ENCODE measurements at regions not wholly inside any gene's neighbourhood (a gene's known extent, or its start where the extent isn't known, plus 50 kb on each side); places are given as distances from the start of the nearest gene placed in this dataset.
A peak's percentile ranks its signal among the peaks of the same experiment; 100 is the strongest.

DNA sequence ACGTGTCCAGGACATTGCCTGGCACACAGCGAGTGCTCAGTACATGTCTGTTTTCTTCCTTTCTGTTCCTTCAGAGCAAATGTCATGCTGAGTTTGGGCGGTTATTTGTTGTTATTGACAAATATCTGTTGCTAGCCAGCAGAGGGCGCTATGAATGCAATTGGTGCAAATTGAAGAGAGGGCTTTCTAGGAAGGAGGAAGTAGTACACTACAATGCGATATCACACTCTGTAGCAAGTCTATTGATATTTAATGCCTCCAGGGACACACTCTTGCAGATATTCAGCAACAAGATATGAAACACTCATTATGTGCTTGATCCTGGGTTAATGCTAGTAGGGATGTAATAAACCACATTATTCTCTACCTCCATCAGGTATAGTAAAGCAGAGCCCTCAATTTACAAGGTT lies 267.3 kb upstream of the SRRM4 start:
- Histone ChIP-seq H3K27me3 (peaks cover 6% of the 10 kb centered on the region), H3K36me3 (no peaks in the 10 kb centered on the region), H3K9me3 (no peaks in the 10 kb centered on the region), H3K4me3 (no peak overlapping the region), H3K4me1 (no peaks in the 10 kb centered on the region), H3K27ac (no peak overlapping the region)
- DNase-seq (no peak), ATAC-seq (peak; percentile 66)
- TF ChIP-seq, protein P1, sequence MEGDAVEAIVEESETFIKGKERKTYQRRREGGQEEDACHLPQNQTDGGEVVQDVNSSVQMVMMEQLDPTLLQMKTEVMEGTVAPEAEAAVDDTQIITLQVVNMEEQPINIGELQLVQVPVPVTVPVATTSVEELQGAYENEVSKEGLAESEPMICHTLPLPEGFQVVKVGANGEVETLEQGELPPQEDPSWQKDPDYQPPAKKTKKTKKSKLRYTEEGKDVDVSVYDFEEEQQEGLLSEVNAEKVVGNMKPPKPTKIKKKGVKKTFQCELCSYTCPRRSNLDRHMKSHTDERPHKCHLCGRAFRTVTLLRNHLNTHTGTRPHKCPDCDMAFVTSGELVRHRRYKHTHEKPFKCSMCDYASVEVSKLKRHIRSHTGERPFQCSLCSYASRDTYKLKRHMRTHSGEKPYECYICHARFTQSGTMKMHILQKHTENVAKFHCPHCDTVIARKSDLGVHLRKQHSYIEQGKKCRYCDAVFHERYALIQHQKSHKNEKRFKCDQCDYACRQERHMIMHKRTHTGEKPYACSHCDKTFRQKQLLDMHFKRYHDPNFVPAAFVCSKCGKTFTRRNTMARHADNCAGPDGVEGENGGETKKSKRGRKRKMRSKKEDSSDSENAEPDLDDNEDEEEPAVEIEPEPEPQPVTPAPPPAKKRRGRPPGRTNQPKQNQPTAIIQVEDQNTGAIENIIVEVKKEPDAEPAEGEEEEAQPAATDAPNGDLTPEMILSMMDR (IDR thresholded peaks at IDR 0.05): peak; percentile 45
- intact Hi-C loops (cut with DNase I): no loop called here

GRCh38 chr12:118714500-118714899 lies 266.8 kb upstream of the SRRM4 start:
- no peak for DNase-seq
- no peaks in the 10 kb centered on the region for H3K4me1 ChIP-seq
- intact Hi-C loops (cut with DNase I): no loop called here
- ATAC-seq: no peak
- TF ChIP-seq, protein P1 (IDR thresholded peaks at IDR 0.05): no peak
- H3K9me3 ChIP-seq: no peaks in the 10 kb centered on the region
- H3K27me3 ChIP-seq: peaks cover 6% of the 10 kb centered on the region
- no peak overlapping the region for H3K4me3 ChIP-seq
- no peak overlapping the region for H3K27ac ChIP-seq
- H3K36me3 ChIP-seq: no peaks in the 10 kb centered on the region

DNA sequence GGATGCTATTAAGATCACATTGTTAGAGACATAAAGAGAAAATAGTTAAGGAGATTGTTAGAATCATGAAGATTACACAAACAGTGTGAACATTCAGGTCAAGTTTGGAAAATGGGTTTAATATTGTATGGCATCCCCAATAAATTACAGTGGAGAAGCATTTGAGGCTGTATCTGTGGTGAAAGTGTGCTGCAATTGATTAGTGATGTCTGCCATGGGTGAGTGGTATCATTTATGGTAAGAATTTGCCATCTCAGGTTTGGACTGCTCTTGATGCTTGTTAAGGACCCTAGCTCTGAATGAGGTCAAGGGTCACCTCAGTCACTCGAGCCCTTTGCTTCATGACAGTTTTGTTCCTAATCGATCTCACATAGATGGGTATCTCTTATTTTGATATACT lies 265.7 kb upstream of the SRRM4 start:
- Histone ChIP-seq H3K27ac (no peak overlapping the region), H3K4me3 (no peak overlapping the region), H3K9me3 (no peaks in the 10 kb centered on the region), H3K36me3 (no peaks in the 10 kb centered on the region), H3K4me1 (no peaks in the 10 kb centered on the region), H3K27me3 (peaks cover 6% of the 10 kb centered on the region)
- DNase-seq (no peak), ATAC-seq (no peak)
- intact Hi-C loops (cut with DNase I): no loop called here
- TF ChIP-seq, protein P1 (IDR thresholded peaks at IDR 0.05): no peak

- TF ChIP-seq, protein P1 (IDR thresholded peaks at IDR 0.05): no peak
- Histone ChIP-seq H3K36me3 (no peaks in the 10 kb centered on the region), H3K27me3 (no peaks in the 10 kb centered on the region), H3K27ac (no peak overlapping the region), H3K9me3 (no peaks in the 10 kb centered on the region), H3K4me3 (no peak overlapping the region), H3K4me1 (no peaks in the 10 kb centered on the region)
- intact Hi-C loops (cut with DNase I): no loop called here
- DNase-seq (no peak), ATAC-seq (no peak)
Observed at GRCh38 chr12:118727196-118727978, 254.0 kb upstream of the SRRM4 start.

DNA sequence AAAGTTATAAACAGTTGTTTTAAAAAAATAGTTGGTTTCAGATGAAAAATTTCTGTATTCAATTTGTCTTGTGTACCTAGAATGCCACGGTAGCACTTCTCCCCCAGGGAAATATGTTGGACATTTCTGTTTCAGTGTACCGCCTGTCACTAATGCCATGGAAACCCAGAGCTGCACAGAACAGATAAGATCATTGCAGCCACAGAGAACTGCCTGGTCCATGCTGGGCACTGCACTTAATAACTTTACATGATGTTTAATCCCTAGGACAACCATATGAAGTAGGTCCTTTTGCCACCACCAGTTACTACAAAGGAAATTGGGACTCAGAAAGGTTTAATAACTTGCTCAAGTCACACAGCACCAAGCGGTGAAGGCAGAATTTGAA lies 253.4 kb upstream of the SRRM4 start:
- Histone ChIP-seq H3K27ac (no peak overlapping the region), H3K4me1 (no peaks in the 10 kb centered on the region), H3K4me3 (no peak overlapping the region), H3K9me3 (no peaks in the 10 kb centered on the region), H3K27me3 (no peaks in the 10 kb centered on the region), H3K36me3 (no peaks in the 10 kb centered on the region)
- intact Hi-C loops (cut with DNase I): no loop called here
- DNase-seq (no peak), ATAC-seq (no peak)
- TF ChIP-seq, protein P1 (IDR thresholded peaks at IDR 0.05): no peak

All from upper lobe of right lung (tissue), 1 donor.